ENCODE measurements at regions not wholly inside any gene's neighbourhood (a gene's known extent, or its start where the extent isn't known, plus 50 kb on each side); places are given as distances from the start of the nearest gene placed in this dataset.

DNA sequence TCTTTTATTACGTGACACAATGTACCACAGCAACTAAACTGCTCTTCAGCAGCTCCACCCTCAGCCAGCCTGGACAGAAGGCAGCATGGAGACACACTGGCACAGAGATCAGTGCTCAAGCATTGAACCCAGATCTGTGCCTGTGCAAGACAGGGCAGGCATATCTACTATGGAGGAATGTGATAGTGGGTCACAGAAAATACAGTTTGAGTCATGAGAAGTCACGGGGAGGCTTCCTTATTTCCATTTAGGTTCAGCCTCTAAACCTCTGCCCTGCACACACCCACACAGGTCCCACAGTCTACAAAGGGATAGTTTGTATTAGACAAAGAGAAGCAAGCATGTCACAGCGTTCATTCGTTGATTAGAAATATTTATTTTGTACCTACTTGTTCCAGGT lies 187.4 kb upstream of the AGR3 start:
- DNase-seq (ENCODE audit: low spot score): peak; percentile 30
- in situ Hi-C loops (cut with MboI; ENCODE audit: low sequenced_read_pairs, unreplicated experiment): no loop called here
- TF ChIP-seq CTCF (IDR thresholded peaks at IDR 0.05; ENCODE audit: borderline replicate concordance, control extremely low read depth, extremely low read depth, insufficient read depth, missing control alignments): no peak

DNA sequence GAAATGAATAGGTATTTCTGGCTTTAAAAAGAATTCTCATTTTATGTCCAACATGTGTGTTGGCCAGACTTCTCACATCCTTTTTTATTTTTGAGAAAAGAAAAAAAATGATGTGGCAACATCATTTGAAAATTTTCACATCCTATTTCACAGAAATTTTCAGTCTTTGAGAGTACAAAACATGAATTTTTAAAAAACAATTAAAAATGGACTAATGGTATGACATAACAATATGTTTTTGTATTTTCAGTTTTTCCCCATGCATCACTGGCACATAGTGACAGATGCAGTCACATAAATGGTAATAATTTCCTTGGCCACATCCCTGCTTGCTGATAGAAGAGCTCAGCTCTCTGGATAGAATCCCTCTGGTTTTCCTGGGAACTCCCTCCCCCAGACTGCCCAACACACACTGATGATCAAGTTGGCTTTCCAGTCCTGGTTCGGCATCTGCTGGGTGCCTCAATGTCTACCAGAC lies 188.5 kb upstream of the AGR3 start:
- TF ChIP-seq CTCF (IDR thresholded peaks at IDR 0.05; ENCODE audit: borderline replicate concordance, control extremely low read depth, extremely low read depth, insufficient read depth, missing control alignments): no peak
- in situ Hi-C loops (cut with MboI; ENCODE audit: low sequenced_read_pairs, unreplicated experiment): no loop called here
- DNase-seq (ENCODE audit: low spot score): no peak

GRCh38 chr7:17071866-17072265 lies 190.1 kb upstream of the AGR3 start:
- peak; percentile 21 for DNase-seq (ENCODE audit: low spot score)
- in situ Hi-C loops (cut with MboI; ENCODE audit: low sequenced_read_pairs, unreplicated experiment): no loop called here
- no peak for TF ChIP-seq CTCF (IDR thresholded peaks at IDR 0.05; ENCODE audit: borderline replicate concordance, control extremely low read depth, extremely low read depth, insufficient read depth, missing control alignments)

- no peak for TF ChIP-seq CTCF (IDR thresholded peaks at IDR 0.05; ENCODE audit: borderline replicate concordance, control extremely low read depth, extremely low read depth, insufficient read depth, missing control alignments)
- no peak for DNase-seq (ENCODE audit: low spot score)
- in situ Hi-C loops (cut with MboI; ENCODE audit: low sequenced_read_pairs, unreplicated experiment): no loop called here
Measured at GRCh38 chr7:17075601-17076255, 193.9 kb upstream of the AGR3 start.

DNA sequence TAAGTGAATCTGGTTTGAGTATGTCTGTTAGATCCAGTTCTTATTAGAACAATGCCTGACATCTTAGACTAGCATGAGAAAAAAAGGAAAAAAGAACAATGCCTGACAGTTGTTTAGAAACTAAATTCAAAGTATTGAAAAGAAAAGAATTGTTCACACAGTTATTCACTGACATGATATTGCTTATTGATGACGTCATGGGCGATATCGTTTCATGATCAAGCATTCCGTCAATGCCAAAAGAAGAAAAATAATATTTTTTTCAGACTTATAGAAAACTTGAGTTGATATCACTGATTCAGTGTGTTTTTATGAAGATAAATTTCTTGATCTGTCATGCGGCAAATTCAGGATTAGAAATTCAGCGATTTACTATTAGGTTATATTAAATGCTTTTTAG lies 196.5 kb upstream of the AGR3 start:
- no peak for DNase-seq (ENCODE audit: low spot score)
- TF ChIP-seq CTCF (IDR thresholded peaks at IDR 0.05; ENCODE audit: borderline replicate concordance, control extremely low read depth, extremely low read depth, insufficient read depth, missing control alignments): no peak
- in situ Hi-C loops (cut with MboI; ENCODE audit: low sequenced_read_pairs, unreplicated experiment): no loop called here

DNA sequence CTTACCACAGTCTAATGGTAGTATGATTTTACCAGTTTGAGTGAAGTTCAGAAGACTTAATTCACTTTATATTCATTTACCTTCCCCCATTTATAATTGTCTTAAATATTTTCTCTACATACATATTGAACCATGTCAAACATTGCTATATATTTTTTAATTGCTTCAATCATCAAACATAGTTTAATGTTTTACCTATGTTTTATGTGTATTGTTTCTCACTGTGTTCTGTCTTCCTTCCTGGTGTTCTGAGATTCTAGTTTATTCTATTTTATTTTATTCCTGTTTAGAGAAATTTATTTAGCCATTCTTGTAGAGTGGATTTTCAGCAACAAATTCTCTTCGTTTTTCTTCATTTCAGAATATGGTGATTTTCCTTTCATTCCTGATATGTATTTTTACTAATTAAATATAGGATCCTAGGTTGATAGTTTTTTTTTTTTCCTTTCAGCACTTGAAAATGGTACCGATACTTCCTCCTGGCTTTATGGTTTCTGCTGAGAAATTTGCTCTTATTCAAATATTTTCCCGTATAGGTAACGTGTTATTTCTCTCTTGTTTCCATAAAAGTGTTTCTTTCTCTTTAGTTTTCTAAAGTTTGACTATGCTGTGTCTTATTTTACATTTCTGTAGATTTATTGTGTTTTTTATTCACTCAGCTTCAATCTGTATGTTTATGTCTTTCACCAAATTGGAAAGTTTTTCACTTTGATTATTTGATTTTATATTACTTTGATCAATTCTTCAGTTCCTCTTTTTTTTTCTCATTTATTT lies 201.8 kb upstream of the AGR3 start:
- in situ Hi-C loops (cut with MboI; ENCODE audit: low sequenced_read_pairs, unreplicated experiment): no loop called here
- TF ChIP-seq CTCF (IDR thresholded peaks at IDR 0.05; ENCODE audit: borderline replicate concordance, control extremely low read depth, extremely low read depth, insufficient read depth, missing control alignments): no peak
- no peak for DNase-seq (ENCODE audit: low spot score)
